Astrocyte of the spinal cord (primary cell): ENCODE measurements at regions not wholly inside any gene's neighbourhood (a gene's known extent, or its start where the extent isn't known, plus 50 kb on each side); places are given as distances from the start of the nearest gene placed in this dataset.

ENCODE experiments used
- DNase-seq: peaks from one replicate; pipeline ENCODE4 v3.0.0; 2011; ENCODE audit warnings: low read depth, low spot score
- H3K4me3 ChIP-seq: 2 replicates; pipeline ENCODE4 v1.5.1; 2011; ENCODE audit warnings: low read depth, mild to moderate bottlenecking, low read length, moderate library complexity
- CTCF ChIP-seq: IDR thresholded peaks from 2 replicates; pipeline ENCODE4 v1.5.1; 2012; ENCODE audit warnings: low read depth, mild to moderate bottlenecking, low read length, inconsistent platforms
- in situ Hi-C: cut with HindIII; loops from 2 replicates; pipeline ENCODE4 v1.10.0; 2017; ENCODE audit warnings: low sequenced_read_pairs

- H3K4me3 ChIP-seq = no peak overlapping the region
- DNase-seq = no peak
- no peak for TF ChIP-seq CTCF
- in situ Hi-C loops = no loop called here
Measured at GRCh38 chr17:6215071-6216035, 145.2 kb downstream of the WSCD1 start.

- H3K4me3 ChIP-seq = no peak overlapping the region
- DNase-seq = no peak
- no peak for TF ChIP-seq CTCF
- in situ Hi-C loops = no loop called here
Measured at GRCh38 chr17:6213859-6214258, 143.7 kb downstream of the WSCD1 start.

GRCh38 chr17:6212766-6213165 lies 142.6 kb downstream of the WSCD1 start:
- no peak for TF ChIP-seq CTCF
- in situ Hi-C loops = no loop called here
- H3K4me3 ChIP-seq = no peak overlapping the region
- no peak for DNase-seq

- TF ChIP-seq CTCF = no peak
- no peak for DNase-seq
- in situ Hi-C loops = no loop called here
- no peak overlapping the region for H3K4me3 ChIP-seq
Measured at GRCh38 chr17:6209829-6210228, 139.7 kb downstream of the WSCD1 start.

- no peak for DNase-seq
- no peak for TF ChIP-seq CTCF
- H3K4me3 ChIP-seq = no peak overlapping the region
- in situ Hi-C loops = no loop called here
Measured at GRCh38 chr17:6208608-6209180, 138.5 kb downstream of the WSCD1 start.

- no peak overlapping the region for H3K4me3 ChIP-seq
- in situ Hi-C loops = no loop called here
- DNase-seq = no peak
- TF ChIP-seq CTCF = no peak
Measured at GRCh38 chr17:6205525-6205924, 135.3 kb downstream of the WSCD1 start.
